Endothelial cell of umbilical vein (primary cell): ENCODE measurements at regions not wholly inside any gene's neighbourhood (a gene's known extent, or its start where the extent isn't known, plus 50 kb on each side); places are given as distances from the start of the nearest gene placed in this dataset.

Experiments used
- BruUV-seq: library from RNA; stranded (reverse); fragments of 400-500 nt; replicated peaks from 2 replicates; lab custom pipeline; 2021; lab: Mats Ljungman, UMichigan
- CTCF ChIA-PET: fragments of 300-600, 350-600 bp; sonication (Branson Sonifier 250); formaldehyde crosslinking; loops from one replicate; lab custom pipeline; 2021; ENCODE audit warnings: antibody characterized with exemption, inconsistent platforms; lab: Charles Lee
- POLR2A ChIA-PET: fragments of 300-600, 350-600 bp; sonication (Branson Sonifier 250); formaldehyde crosslinking; loops from one replicate; lab custom pipeline; 2021; ENCODE audit warnings: antibody characterized with exemption, inconsistent platforms; lab: Charles Lee
- DNase-seq: peaks from one replicate; pipeline ENCODE4 v3.0.0-alpha.2; 2011; ENCODE audit warnings: low read depth, low spot score
- FAIRE-seq: peaks from 2 replicates; lab custom pipeline; 2011; peaks lifted over from hg19 to GRCh38; lab: Jason Lieb, UNC
- H2AFZ ChIP-seq: 2 replicates; pipeline ENCODE4 v1.6.0; 2012; ENCODE audit warnings: low read depth, low read length, control low read depth, inconsistent platforms
- H3K27ac ChIP-seq: 2 replicates; pipeline ENCODE4 v1.5.1; 2011; ENCODE audit warnings: low read depth, mild to moderate bottlenecking, control low read depth, low read length, moderate library complexity; ENCODE audit not compliant: insufficient read depth
- H3K27me3 ChIP-seq, 2 experiments: 2 replicates each; pipeline versions ENCODE4 v1.6.0 to v1.6.1; 2011; ENCODE audit warnings: low read length in 2 of 2, mixed read lengths in 1 of 2; ENCODE audit not compliant: control insufficient read depth in 2 of 2, insufficient read depth in 2 of 2
- H3K36me3 ChIP-seq, 2 experiments: 2 replicates in 1 of 2; 3 replicates in 1 of 2; pipeline ENCODE4 v1.5.1; 2011; ENCODE audit warnings: low read length in 2 of 2, mild to moderate bottlenecking in 1 of 2, moderate library complexity in 1 of 2; ENCODE audit not compliant: control insufficient read depth in 2 of 2, insufficient read depth in 2 of 2; ENCODE audit errors: extremely low read depth in 1 of 2
- H3K4me1 ChIP-seq: 3 replicates; pipeline ENCODE4 v1.5.1; 2011; ENCODE audit warnings: mild to moderate bottlenecking, low read length; ENCODE audit not compliant: control insufficient read depth, insufficient read depth; ENCODE audit errors: extremely low read depth
- H3K4me2 ChIP-seq: 2 replicates; pipeline ENCODE4 v1.6.1; 2011; ENCODE audit warnings: low read length, control low read depth, mixed read lengths; ENCODE audit not compliant: insufficient read depth
- H3K4me3 ChIP-seq, 3 experiments: fragments of 200-600 bp in 1 of 3; sonication (generic), shearing (Covaris generic) in 1 of 3; replicated peaks in 1 of 3; 2 replicates each; pipeline ENCODE4 v1.5.1; 2011 to 2016; ENCODE audit warnings: control low read depth in 3 of 3, low read length in 3 of 3, mild to moderate bottlenecking in 2 of 3, inconsistent platforms in 1 of 3, low read depth in 1 of 3, moderate library complexity in 1 of 3; ENCODE audit not compliant: insufficient read depth in 1 of 3
- H3K79me2 ChIP-seq: 2 replicates; pipeline ENCODE4 v1.6.0; 2012; ENCODE audit warnings: low read length, inconsistent platforms; ENCODE audit not compliant: control insufficient read depth, insufficient read depth
- H3K9ac ChIP-seq: replicated peaks from 2 replicates; pipeline ENCODE3; 2011; ENCODE audit warnings: low read length, control low read depth; ENCODE audit not compliant: insufficient read depth; ENCODE audit errors: extremely low read depth
- H3K9me1 ChIP-seq: replicated peaks from 3 replicates; pipeline ENCODE4 v1.6.0; 2011; ENCODE audit warnings: mild to moderate bottlenecking, low read length; ENCODE audit not compliant: control insufficient read depth, insufficient read depth; ENCODE audit errors: extremely low read depth
- H3K9me3 ChIP-seq: replicated peaks from 2 replicates; pipeline ENCODE4 v1.5.1; 2012; ENCODE audit warnings: low read length, inconsistent platforms; ENCODE audit not compliant: control insufficient read depth, insufficient read depth
- H4K20me1 ChIP-seq: replicated peaks from 2 replicates; pipeline ENCODE3; 2011; ENCODE audit warnings: mild to moderate bottlenecking, low read length; ENCODE audit not compliant: control insufficient read depth, insufficient read depth; ENCODE audit errors: extremely low read depth
- CTCF ChIP-seq, 2 donors: IDR thresholded peaks; 1 replicate in 1 of 2; 2 replicates in 1 of 2; pipeline ENCODE4 v1.5.1; 2011; ENCODE audit warnings: low read length in 2 of 2, mild to moderate bottlenecking in 2 of 2, moderate library complexity in 2 of 2, control low read depth in 1 of 2, inconsistent platforms in 1 of 2, low read depth in 1 of 2; ENCODE audit not compliant: insufficient read depth in 1 of 2; ENCODE audit errors: extremely low read depth in 1 of 2
- GATA2 ChIP-seq: IDR thresholded peaks from 2 replicates; pipeline ENCODE4 v1.7.0; 2011; ENCODE audit warnings: low read depth, mild to moderate bottlenecking, moderate library complexity, mixed read lengths, low read length; ENCODE audit not compliant: insufficient read length, insufficient read depth
- JUN ChIP-seq: IDR thresholded peaks from 2 replicates; pipeline ENCODE4 v1.6.1; 2011; ENCODE audit warnings: borderline replicate concordance, low read depth; ENCODE audit not compliant: insufficient read length, insufficient read depth
- MAX ChIP-seq: IDR thresholded peaks from 2 replicates; pipeline ENCODE4 v1.6.1; 2011; ENCODE audit not compliant: insufficient read depth, insufficient read length
- dilution Hi-C: fragments of 300-500 bp; cut with MboI; formaldehyde crosslinking; loops from one replicate; pipeline ENCODE4 v1.15.0; 2019; ENCODE audit warnings: low sequenced_read_pairs; ENCODE audit not compliant: extremely low pct_ligation_motif_present
- intact Hi-C: fragments of 100-400 bp; cut with micrococcal nuclease; formaldehyde crosslinking; loops from one replicate; pipeline ENCODE4 v1.10.0; 2022

GRCh38 chr22:49533886-49534285 is 293.8 kb downstream of the BRD1 start:
- Histone ChIP-seq H3K27ac (no peak overlapping the region), H3K4me3 (no peak overlapping the region), H2AFZ (no peak overlapping the region), H3K27me3 (no peaks in the 10 kb centered on the region), H3K4me2 (no peak overlapping the region), H3K36me3 (no peaks in the 10 kb centered on the region), H3K4me1 (no peaks in the 10 kb centered on the region), H3K9ac (no peak overlapping the region), H4K20me1 (no peaks in the 10 kb centered on the region), H3K9me1 (no peaks in the 10 kb centered on the region), H3K79me2 (no peaks in the 10 kb centered on the region), H3K9me3 (peaks cover 3% of the 10 kb centered on the region)
- dilution Hi-C loops (no loop called here), intact Hi-C loops (no loop called here)
- DNase-seq (no peak), FAIRE-seq (no peak)
- ChIA-PET CTCF (no interaction called here), POLR2A (no interaction called here)
- TF ChIP-seq CTCF (IDR thresholded peaks at IDR 0.05; ENCODE audit: extremely low read depth in 1 of 2, insufficient read depth in 1 of 2, low read depth in 1 of 2, low read length in 2 of 2): no peak
- TF ChIP-seq GATA2: no peak
- TF ChIP-seq JUN: no peak
- no peak for TF ChIP-seq MAX
- no TSS peak for BruUV-seq
